Stimulated activated CD4-positive, alpha-beta T cell treated with anti-CD3 and anti-CD28 coated beads, Interleukin-4, amount 100 ng/mL, for 24 hours (primary cell): ENCODE measurements at regions not wholly inside any gene's neighbourhood (a gene's known extent, or its start where the extent isn't known, plus 50 kb on each side); places are given as distances from the start of the nearest gene placed in this dataset.
A peak's percentile ranks its signal among the peaks of the same experiment; 100 is the strongest.
"Not testable (repeated sequence)": the region's sequence is repeated elsewhere in the genome, so short reads cannot be mapped to it uniquely, and the experiment has no call there.

ENCODE experiments used
- DNase-seq: peaks from one replicate; pipeline ENCODE4 v3.0.0-alpha.2; 2020

DNA sequence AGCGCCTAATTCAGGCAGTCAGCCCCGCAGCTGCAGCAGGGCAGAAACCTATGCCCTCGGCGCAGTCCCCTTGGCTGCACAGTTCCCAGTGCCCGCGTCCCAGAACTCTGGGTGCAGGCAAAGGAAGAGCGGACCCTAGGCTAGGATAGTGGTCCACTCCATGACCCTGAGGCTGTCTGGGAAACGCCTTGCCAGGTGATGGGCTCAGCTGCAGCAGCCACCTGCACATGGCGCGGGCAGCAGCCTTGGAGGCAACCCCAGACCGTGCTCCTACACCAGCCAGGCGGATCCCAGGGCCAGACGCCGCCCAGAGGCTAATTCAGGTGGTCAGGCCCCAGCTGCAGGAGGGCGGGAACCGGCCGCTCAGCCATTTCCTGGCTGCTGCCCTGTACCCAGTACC, 83.0 kb downstream of the POTEC start:
- DNase-seq, result not testable (repeated sequence)

GRCh38 chr18:14459826-14460225, 83.6 kb downstream of the POTEC start:
- not testable (repeated sequence) for DNase-seq

- peak; percentile 58 for DNase-seq
Observed at GRCh38 chr18:14458009-14458945, 85.1 kb downstream of the POTEC start.

GRCh38 chr18:14450637-14451009, 92.8 kb downstream of the POTEC start:
- not testable (repeated sequence) for DNase-seq

DNA sequence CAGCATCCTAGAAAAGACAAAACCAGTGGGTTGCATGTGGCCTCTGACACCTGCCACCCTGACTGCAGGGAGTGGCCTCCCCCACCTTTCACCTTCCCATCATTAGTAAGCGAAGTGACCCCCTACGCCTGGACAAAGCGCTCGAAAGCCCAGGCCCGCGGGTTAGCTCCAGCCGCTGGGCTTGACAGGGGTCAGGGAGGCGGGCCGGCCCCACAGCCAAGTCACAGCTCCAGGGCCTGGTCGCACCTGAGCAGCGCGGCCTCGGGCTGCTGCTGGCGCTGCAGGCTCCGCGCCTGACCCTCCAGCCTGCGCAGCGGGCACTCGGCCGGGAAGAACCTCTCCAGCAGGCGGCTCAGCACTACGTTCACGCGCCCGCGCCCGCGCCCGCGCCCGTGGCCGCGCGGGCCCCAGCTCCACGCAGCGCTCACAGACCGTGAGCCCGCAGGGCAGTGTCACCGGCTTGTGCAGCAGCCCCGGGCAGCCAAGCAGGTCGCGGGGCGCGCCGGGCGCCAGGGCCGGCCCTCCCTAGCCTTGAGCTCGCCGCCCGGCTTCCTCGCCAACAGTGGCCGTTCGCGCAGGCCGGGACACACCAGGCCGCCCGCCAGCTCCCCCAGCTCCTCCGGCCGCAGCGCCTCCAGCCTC, 93.3 kb downstream of the POTEC start:
- DNase-seq, result peak; percentile 19

GRCh38 chr18:14449062-14449461, 94.3 kb downstream of the POTEC start:
- not testable (repeated sequence) for DNase-seq

GRCh38 chr18:14447715-14448114, 95.7 kb downstream of the POTEC start:
- DNase-seq, result not testable (repeated sequence)

- DNase-seq, result not testable (repeated sequence)
Observed at GRCh38 chr18:14435460-14435859, 107.9 kb downstream of the POTEC start.

DNA sequence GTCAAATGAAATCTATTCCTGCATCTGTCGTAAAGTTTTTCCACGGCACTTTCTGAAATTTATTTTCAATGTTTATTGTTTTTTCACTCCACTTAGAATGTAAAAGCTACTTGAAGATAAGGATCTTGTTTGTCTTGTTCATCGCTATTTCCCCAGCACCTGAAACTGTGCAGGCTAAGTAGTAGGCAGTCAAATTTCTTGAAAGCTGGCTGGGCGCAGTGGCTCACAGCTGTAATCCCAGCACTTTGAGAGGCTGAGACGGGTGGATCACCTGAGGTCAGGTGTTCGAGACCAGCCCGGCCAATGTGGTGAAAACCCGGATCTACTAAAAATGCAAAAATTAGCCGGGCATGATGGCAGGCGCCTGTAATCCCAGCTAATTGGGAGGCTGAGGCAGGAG, 111.0 kb downstream of the POTEC start:
- DNase-seq, result not testable (repeated sequence)

DNA sequence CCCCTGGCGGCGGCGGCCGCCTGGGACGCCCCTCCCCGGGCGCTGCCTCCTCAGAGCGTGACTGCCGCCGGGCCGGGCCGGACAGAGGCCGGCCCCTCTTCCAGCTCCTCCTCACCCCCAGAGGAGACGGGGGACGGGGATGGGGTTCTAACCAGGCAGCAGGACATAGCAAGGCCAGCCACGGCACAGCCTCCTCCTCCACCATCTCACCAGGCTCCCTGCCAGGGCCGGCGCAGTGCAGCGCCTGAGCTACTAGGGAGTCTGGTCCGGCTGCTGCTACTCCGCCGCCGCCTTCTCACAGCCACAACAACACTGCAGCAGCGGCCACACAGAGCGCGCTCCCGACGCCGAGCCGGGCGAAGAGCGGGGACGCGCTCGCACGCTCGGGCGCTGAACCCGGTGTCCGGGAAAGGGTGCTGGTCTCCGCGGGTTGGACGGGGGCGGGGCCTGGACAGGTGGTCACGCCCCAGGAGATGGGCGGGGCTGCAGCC, 112.3 kb downstream of the POTEC start:
- peak; percentile 59 for DNase-seq

GRCh38 chr18:14415806-14416205, 127.6 kb downstream of the POTEC start:
- peak; percentile 30 for DNase-seq

- DNase-seq, result not testable (repeated sequence)
Observed at GRCh38 chr18:14415399-14415798, 128.0 kb downstream of the POTEC start.

GRCh38 chr18:14395533-14395932, 147.9 kb downstream of the POTEC start:
- DNase-seq, result not testable (repeated sequence)

DNA sequence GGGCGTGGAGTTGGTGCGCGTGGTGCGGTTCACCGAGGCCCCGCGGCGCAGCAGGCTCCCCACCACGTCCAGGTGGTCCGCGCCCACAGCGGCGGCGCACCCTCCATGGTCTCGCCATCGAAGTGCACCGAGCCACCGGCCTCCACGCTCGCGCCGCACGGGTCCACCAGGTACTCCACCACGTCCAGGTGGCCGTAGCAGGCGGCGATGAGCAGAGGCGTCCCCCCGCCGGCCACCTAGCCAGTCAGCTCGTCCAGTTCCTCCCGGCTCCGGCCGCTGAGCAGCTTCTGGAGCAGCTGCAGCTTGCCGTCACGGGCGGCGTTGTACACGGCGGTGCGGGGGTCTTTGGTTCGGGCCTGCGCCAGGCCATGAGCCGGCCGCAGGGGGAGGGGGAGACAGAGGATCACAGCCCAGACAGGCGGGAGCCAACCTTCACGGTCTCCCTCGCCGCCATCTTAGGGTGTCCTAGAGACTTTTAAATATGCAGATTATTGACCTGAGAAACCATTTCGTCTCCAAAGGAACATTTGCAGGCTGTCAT, 149.8 kb downstream of the POTEC start:
- DNase-seq, result not testable (repeated sequence)

DNA sequence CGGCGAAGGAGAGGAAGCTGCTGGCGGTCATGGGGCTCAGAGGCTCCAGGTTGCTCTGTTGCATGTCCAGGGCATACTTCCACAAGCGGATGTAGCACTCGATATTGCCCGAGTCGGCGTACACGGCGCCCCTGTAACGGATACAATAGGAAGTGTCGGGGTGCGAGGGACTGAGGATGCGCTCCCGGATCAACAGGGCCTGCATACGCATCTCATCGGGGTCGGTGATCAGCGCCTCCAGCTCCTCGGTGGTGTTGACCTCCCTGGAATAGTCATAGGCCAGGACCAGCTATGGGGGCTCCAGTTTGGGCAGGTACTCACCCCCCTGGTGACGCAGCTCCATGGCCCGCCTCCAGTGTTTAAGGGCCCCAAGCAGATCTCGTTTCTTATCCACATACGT, 150.8 kb downstream of the POTEC start:
- DNase-seq, result not testable (repeated sequence)

DNA sequence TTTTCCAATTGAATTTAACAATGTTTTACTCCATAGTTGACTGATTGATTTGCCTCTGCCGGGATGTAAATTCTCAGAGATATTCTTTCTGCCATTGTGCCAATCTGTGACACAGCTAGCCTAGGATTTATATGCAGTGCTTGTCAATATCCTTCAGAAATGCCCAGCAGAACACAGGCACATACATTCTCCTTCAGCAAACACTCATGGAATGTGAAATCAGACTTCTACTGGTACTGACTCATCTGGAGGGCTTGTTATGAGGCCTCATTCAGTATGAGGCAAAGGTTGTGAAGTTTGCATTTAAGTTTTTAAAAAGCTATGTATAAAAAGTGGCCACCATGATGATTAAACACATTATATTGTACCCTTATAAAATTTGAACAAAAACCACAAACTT, 158.4 kb downstream of the POTEC start:
- DNase-seq, result not testable (repeated sequence)

GRCh38 chr18:14382666-14383065, 160.7 kb downstream of the POTEC start:
- DNase-seq, result not testable (repeated sequence)

DNA sequence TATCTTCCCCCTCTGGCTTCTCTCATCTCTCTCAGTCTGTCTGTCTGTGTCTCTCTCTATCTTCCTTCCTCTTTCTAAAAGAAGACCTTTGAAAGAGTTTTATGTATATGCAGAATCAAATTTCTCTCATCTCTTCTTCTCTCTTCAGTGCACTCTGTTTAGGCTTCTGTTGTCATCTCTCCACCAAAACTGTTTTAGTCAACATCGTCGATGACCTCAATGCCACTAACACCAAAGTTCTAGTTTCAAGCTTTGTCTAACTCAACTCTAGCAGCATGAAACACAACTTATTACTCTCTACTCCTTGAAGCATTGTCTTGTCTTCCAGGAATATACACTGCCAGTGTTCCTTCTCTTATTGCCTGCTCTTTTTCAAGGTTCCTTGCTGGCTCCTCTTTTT, 163.9 kb downstream of the POTEC start:
- DNase-seq, result not testable (repeated sequence)

DNA sequence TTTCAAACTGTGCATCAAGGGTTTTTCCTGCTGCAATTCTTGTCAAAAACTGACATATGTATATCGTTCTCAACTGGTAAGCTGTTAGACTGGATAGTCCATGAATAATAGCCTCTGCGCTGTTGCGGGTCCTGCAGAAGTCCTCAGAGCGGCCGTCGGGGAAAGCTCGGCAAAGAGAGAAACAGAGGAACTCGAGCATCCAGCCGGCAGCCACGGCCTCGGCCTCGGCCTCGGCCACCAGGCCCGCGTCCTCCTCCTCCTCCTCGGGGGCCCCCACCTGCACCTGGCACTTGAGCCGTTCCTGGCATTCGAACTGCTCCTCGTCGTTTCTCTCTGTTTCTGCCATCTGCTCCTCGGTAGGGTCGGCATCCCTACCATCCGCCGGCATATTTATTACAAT, 165.0 kb downstream of the POTEC start:
- DNase-seq, result not testable (repeated sequence)

DNA sequence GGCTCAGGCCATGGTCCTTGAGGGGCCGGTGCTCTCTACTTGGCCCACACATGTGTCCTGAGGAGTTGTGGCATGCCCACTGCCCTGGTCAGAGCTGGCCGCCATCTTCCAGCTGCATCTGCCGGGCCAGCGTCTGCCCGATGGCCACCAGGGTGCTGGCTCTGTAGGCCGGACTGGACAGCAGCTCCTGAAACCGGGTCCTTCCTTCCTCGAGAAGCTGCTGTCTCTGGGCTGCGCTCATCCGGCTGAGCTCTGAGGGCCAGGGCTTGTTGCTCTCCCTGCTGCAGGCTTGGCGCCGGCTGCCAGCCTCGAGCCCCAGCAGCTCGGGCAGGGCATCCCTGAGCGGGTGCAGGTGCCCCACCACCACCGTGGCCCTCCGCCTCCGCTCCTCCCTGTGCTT, 182.1 kb downstream of the POTEC start:
- DNase-seq, result not testable (repeated sequence)

GRCh38 chr18:14357553-14358297, 185.7 kb downstream of the POTEC start:
- not testable (repeated sequence) for DNase-seq

GRCh38 chr18:14342170-14342569, 201.2 kb downstream of the POTEC start:
- not testable (repeated sequence) for DNase-seq

DNA sequence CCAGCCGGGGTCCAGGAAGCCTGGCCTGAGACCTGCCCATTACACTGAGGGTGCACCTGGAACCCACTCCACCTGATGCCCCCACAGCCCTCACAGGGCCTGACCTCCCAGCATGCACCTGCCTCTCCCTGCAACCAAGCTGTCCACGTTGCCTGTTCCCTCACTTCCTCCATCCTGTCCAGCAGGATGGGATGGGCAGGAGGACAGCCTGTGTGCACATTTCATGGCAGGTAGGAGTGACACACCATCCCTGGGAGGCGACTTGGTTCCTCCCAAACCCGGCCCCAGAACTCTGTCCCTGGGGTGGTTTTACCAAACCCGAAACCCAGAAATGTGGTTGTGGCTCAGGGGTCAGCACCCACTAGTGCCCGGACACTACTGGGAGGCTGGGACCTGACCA, 203.8 kb upstream of the ZNF519 start:
- not testable (repeated sequence) for DNase-seq
